ENCODE measurements at regions not wholly inside any gene's neighbourhood (a gene's known extent, or its start where the extent isn't known, plus 50 kb on each side); places are given as distances from the start of the nearest gene placed in this dataset.

- no peak for TF ChIP-seq POLR2A (IDR thresholded peaks at IDR 0.05; ENCODE audit: control extremely low read depth in 1 of 2, low read depth in 2 of 2, low read length in 2 of 2)
- TF ChIP-seq, protein P1, sequence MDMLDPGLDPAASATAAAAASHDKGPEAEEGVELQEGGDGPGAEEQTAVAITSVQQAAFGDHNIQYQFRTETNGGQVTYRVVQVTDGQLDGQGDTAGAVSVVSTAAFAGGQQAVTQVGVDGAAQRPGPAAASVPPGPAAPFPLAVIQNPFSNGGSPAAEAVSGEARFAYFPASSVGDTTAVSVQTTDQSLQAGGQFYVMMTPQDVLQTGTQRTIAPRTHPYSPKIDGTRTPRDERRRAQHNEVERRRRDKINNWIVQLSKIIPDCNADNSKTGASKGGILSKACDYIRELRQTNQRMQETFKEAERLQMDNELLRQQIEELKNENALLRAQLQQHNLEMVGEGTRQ (IDR thresholded peaks at IDR 0.05; ENCODE audit: low read length) = no peak
- TF ChIP-seq JUN (IDR thresholded peaks at IDR 0.05; ENCODE audit: low read depth, low read length) = no peak
- TF ChIP-seq SRF (IDR thresholded peaks at IDR 0.05; ENCODE audit: low read depth, low read length) = no peak
- no peak for TF ChIP-seq SP1 (IDR thresholded peaks at IDR 0.05; ENCODE audit: low read depth, low read length)
- TF ChIP-seq SIN3A (conservative IDR thresholded peaks at IDR 0.05 in 1 of 2, IDR thresholded peaks at IDR 0.05 in 1 of 2; ENCODE audit: low read depth in 1 of 2, low read length in 2 of 2) = no peak
- no peak for TF ChIP-seq EGR1 (IDR thresholded peaks at IDR 0.05; ENCODE audit: borderline replicate concordance, low read depth, low read length)
- no peak for TF ChIP-seq CTCF (IDR thresholded peaks at IDR 0.05; ENCODE audit: control extremely low read depth in 1 of 3, insufficient read depth in 1 of 3, low read depth in 1 of 3, low read length in 3 of 3)
- TF ChIP-seq, protein P2, sequence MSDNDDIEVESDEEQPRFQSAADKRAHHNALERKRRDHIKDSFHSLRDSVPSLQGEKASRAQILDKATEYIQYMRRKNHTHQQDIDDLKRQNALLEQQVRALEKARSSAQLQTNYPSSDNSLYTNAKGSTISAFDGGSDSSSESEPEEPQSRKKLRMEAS (IDR thresholded peaks at IDR 0.05) = no peak
- no peak for TF ChIP-seq GTF2F1 (IDR thresholded peaks at IDR 0.05; ENCODE audit: borderline replicate concordance, low read depth, low read length)
- TF ChIP-seq GABPA (IDR thresholded peaks at IDR 0.05; ENCODE audit: borderline replicate concordance, insufficient read depth, low read length) = no peak
- TF ChIP-seq POLR2AphosphoS5 (IDR thresholded peaks at IDR 0.05; ENCODE audit: low read depth, low read length) = no peak
- no peak for TF ChIP-seq CEBPB (IDR thresholded peaks at IDR 0.05; ENCODE audit: low read depth, low read length)
Measured at GRCh38 chr17:70271672-70272071, 102.3 kb downstream of the KCNJ2 start.
